Common myeloid progenitor, CD34-positive (primary cell): ENCODE measurements at regions not wholly inside any gene's neighbourhood (a gene's known extent, or its start where the extent isn't known, plus 50 kb on each side); places are given as distances from the start of the nearest gene placed in this dataset.

Experiments
- CTCF ChIA-PET: fragments of 350-600 bp; sonication (Branson Sonifier 250); formaldehyde crosslinking; loops from one replicate; lab custom pipeline; 2021; ENCODE audit warnings: antibody characterized with exemption; lab: Charles Lee
- POLR2A ChIA-PET: fragments of 350-600 bp; sonication (Branson Sonifier 250); formaldehyde crosslinking; loops from one replicate; lab custom pipeline; 2021; ENCODE audit warnings: antibody characterized with exemption; lab: Charles Lee
- DNase-seq, 3 donors: peaks; one replicate each; pipeline versions ENCODE4 v3.0.0 to v3.0.0-alpha.2; 2013
- H3K27ac ChIP-seq, 2 experiments: 1 replicate in 1 of 2; 2 replicates in 1 of 2; pipeline ENCODE4 v1.7.0; 2013; ENCODE audit warnings: inconsistent platforms in 2 of 2, low read length in 2 of 2, mild to moderate bottlenecking in 2 of 2, low read depth in 1 of 2, moderate library complexity in 1 of 2; ENCODE audit not compliant: severe bottlenecking in 2 of 2, insufficient read depth in 1 of 2, poor library complexity in 1 of 2
- H3K27me3 ChIP-seq, 5 experiments: replicated peaks in 2 of 5; 1 replicate in 3 of 5; 2 replicates in 2 of 5; pipeline versions ENCODE4 v1.6.1 to v1.7.0; 2013; ENCODE audit warnings: low read length in 4 of 5, mild to moderate bottlenecking in 2 of 5, moderate library complexity in 2 of 5, inconsistent platforms in 1 of 5; ENCODE audit not compliant: insufficient read depth in 5 of 5, control insufficient read depth in 4 of 5
- H3K36me3 ChIP-seq, 4 experiments: 1 replicate in 2 of 4; 2 replicates in 2 of 4; pipeline versions ENCODE4 v1.6.1 to v1.7.0; 2013; ENCODE audit warnings: low read length in 3 of 4, control low read depth in 1 of 4, mild to moderate bottlenecking in 1 of 4; ENCODE audit not compliant: control insufficient read depth in 4 of 4, insufficient read depth in 4 of 4
- H3K4me1 ChIP-seq, 4 experiments: 1 replicate in 3 of 4; 2 replicates in 1 of 4; pipeline versions ENCODE4 v1.6.1 to v1.7.1; 2013; ENCODE audit warnings: low read length in 3 of 4, mild to moderate bottlenecking in 3 of 4, control low read depth in 1 of 4, inconsistent platforms in 1 of 4, moderate library complexity in 1 of 4; ENCODE audit not compliant: control insufficient read depth in 4 of 4, insufficient read depth in 4 of 4; ENCODE audit errors: control extremely low read depth in 1 of 4
- H3K4me3 ChIP-seq, 7 experiments: 1 replicate in 4 of 7; 2 replicates in 3 of 7; pipeline versions ENCODE4 v1.5.1 to v1.7.0; 2013; ENCODE audit warnings: mild to moderate bottlenecking in 7 of 7, low read length in 6 of 7, moderate library complexity in 6 of 7, inconsistent platforms in 2 of 7, low read depth in 2 of 7, control low read depth in 1 of 7; ENCODE audit not compliant: insufficient read depth in 4 of 7, control insufficient read depth in 1 of 7; ENCODE audit errors: extremely low read depth in 1 of 7
- H3K9me3 ChIP-seq, 5 experiments: 1 replicate in 4 of 5; 2 replicates in 1 of 5; pipeline versions ENCODE4 v1.6.1 to v1.7.1; 2013; ENCODE audit warnings: low read length in 4 of 5, mild to moderate bottlenecking in 2 of 5, inconsistent platforms in 1 of 5, low read depth in 1 of 5, moderate library complexity in 1 of 5; ENCODE audit not compliant: control insufficient read depth in 4 of 5, insufficient read depth in 2 of 5; ENCODE audit errors: control extremely low read depth in 1 of 5
- WGBS: methylation state at CpG from one replicate; pipeline ENCODE4 v1.1.5; 2013; ENCODE audit not compliant: insufficient coverage; 5-methylcytosine and 5-hydroxymethylcytosine counted together

DNA sequence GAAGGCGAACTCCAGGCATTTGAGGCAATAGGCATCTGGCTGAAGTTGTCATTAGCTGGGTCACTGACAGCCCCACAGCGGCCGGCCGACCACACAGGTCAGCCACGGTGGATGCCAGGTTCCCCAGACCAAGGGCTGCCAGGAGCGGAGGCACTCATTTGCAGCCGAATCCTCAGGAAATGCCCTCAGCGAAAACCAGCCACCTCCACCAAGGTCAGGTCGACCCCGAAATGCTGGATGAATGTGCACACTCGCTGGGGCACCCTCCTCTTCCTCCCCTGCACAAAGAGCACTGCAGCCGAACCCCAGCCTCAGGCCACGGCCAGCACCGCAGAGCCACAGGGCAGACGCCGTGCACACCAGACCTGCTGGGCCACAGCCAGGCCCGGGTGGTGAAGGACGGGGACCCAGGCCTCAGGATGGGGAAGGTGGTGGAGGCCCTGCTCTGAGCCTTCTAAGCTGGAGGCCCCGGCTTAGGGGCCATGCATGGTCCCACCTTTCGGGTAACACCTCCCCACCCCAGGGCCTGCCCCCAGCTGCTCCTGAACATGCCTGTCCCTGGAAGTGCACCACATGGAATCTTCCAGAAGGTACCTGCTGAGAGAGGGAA is 206.0 kb downstream of the BRD1 start:
- DNase-seq: no peak
- CTCF ChIA-PET: no interaction called here
- Histone ChIP-seq H3K4me3 (no peak overlapping the region), H3K36me3 (peaks cover 0 to 35% (median 25%) of the 10 kb centered on the region in 4 experiments), H3K27ac (no peak overlapping the region), H3K9me3 (peaks cover 0 to 2% (median 0%) of the 10 kb centered on the region in 5 experiments), H3K4me1 (no peaks in the 10 kb centered on the region), H3K27me3 (no peaks in the 10 kb centered on the region)
- POLR2A ChIA-PET: no interaction called here
- WGBS: 84% methylated on average over 12 of the region's 20 CpGs

DNA sequence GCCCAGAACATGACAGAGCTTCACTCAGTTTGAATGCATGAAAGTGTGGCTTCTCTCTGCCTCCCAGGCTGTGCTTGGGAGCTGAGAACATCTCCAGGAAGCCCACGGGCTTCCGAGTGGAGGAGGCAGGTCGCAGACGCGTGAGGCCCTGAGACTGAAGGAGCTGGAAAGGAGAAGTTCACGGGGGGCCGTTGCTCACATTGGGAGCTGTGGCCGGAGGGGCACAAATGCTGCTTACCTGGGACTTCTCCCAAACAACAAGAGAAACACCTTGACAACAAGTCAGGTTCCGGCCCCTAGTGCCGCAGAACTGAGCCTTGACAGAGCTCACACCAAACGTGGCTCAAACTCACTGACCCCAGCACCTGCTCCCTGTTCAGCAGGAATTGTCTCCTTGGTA is 207.0 kb downstream of the BRD1 start:
- Histone ChIP-seq H3K9me3 (peaks cover 0 to 11% (median 3%) of the 10 kb centered on the region in 5 experiments), H3K27ac (no peak overlapping the region), H3K4me1 (no peaks in the 10 kb centered on the region), H3K27me3 (no peaks in the 10 kb centered on the region), H3K36me3 (peaks cover 0 to 40% (median 27%) of the 10 kb centered on the region in 4 experiments), H3K4me3 (no peak overlapping the region)
- no peak for DNase-seq
- ChIA-PET POLR2A (no interaction called here), CTCF (interaction anchor here (1.4 kb wide), 1 partner anchor 10 kb away, joined by 3 read pairs; no protein-coding TSS in a partner anchor)
- WGBS: 87% methylated on average over 9 of the region's 11 CpGs

DNA sequence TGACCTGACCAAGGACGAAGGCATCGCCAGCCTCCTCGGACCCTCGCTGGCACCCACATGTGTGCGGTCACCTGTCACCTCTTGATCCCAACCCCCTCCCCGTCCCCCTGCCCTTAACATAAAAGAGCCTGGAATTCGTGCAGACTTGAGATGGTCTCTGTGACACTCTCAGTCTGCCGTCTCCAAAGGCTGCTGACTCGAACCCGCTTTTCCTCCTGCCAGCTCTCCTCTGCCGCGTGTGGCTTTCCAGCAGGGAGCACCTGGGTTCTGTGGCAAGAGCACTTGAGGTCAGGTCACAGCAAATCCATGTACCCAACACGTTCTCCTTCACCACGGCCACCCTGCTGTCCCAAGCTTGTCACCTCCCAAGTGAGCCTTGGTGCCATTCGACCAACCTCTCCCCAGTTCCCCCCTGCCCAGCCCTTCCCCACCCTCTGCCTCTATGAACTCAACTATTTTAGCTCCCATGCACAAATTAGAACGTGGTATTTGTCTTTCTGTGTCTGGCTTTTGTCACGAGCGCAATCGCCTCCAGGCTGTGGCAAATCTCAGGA is 207.6 kb downstream of the BRD1 start:
- peaks cover 0 to 17% (median 8%) of the 10 kb centered on the region in 5 experiments for H3K9me3 ChIP-seq
- no peaks in the 10 kb centered on the region for H3K27me3 ChIP-seq
- H3K4me3 ChIP-seq: no peak overlapping the region
- WGBS: 97% methylated on average over 18 of the region's 19 CpGs
- POLR2A ChIA-PET: interaction anchor here (0.6 kb wide), 1 partner anchor 1128 kb away, joined by 3 read pairs; no protein-coding TSS in a partner anchor
- H3K36me3 ChIP-seq: peaks cover 0 to 45% (median 29%) of the 10 kb centered on the region in 4 experiments
- H3K4me1 ChIP-seq: no peaks in the 10 kb centered on the region
- H3K27ac ChIP-seq: no peak overlapping the region
- CTCF ChIA-PET: interaction anchor here (1.4 kb wide), 1 partner anchor 11 kb away, joined by 3 read pairs; no protein-coding TSS in a partner anchor
- DNase-seq: no peak

DNA sequence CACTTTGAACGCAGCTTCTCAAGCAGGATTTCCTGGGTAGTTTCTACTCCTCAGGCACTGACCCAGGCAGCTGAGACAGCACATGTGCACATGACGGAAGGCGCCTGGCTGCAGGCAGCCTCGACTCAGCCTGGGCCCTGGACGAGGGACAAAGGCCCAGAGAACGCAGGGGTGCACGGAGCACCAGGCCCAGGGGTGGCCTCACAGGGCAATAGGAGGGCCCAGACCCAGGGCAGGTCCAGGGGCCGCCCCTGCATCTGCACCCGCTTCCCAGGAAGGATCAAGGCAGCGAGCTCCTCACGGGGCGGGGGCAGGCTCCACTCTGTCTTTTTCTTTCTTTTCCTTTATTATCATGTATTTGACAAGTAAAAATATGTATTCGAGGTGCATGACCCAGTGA is 208.4 kb downstream of the BRD1 start:
- 95% methylated on average over 8 of the region's 13 CpGs for WGBS
- Histone ChIP-seq H3K27me3 (no peaks in the 10 kb centered on the region), H3K9me3 (peaks cover 0 to 22% (median 9%) of the 10 kb centered on the region in 5 experiments), H3K36me3 (peaks cover 0 to 48% (median 26%) of the 10 kb centered on the region in 4 experiments), H3K4me1 (no peaks in the 10 kb centered on the region), H3K4me3 (no peak overlapping the region), H3K27ac (no peak overlapping the region)
- no peak for DNase-seq
- ChIA-PET POLR2A (interaction anchor here (0.6 kb wide), 1 partner anchor 1127 kb away, joined by 3 read pairs; no protein-coding TSS in a partner anchor), CTCF (interaction anchor here (1.4 kb wide), 1 partner anchor 11 kb away, joined by 3 read pairs; no protein-coding TSS in a partner anchor)

DNA sequence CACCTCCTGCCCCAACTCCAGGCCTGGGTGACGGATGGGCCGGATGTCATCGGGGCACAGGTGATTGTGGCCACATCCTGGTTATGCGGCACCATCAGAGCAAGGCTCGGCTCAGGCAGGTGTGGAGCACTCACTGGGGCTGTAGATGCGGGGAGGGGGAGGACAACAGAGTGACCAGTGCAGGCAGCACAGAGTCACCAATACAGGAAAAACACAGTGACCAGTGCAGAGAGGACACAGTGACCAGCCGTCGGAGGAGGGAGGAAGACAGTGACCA is 209.1 kb downstream of the BRD1 start:
- H3K27me3 ChIP-seq: no peaks in the 10 kb centered on the region
- no peak for DNase-seq
- H3K27ac ChIP-seq: no peak overlapping the region
- peaks cover 0 to 50% (median 28%) of the 10 kb centered on the region in 4 experiments for H3K36me3 ChIP-seq
- ChIA-PET POLR2A (no interaction called here), CTCF (no interaction called here)
- no peaks in the 10 kb centered on the region for H3K4me1 ChIP-seq
- no peak overlapping the region for H3K4me3 ChIP-seq
- H3K9me3 ChIP-seq: peaks cover 0 to 28% (median 16%) of the 10 kb centered on the region in 5 experiments
- WGBS: 86% methylated on average over 7 of the region's 8 CpGs

DNA sequence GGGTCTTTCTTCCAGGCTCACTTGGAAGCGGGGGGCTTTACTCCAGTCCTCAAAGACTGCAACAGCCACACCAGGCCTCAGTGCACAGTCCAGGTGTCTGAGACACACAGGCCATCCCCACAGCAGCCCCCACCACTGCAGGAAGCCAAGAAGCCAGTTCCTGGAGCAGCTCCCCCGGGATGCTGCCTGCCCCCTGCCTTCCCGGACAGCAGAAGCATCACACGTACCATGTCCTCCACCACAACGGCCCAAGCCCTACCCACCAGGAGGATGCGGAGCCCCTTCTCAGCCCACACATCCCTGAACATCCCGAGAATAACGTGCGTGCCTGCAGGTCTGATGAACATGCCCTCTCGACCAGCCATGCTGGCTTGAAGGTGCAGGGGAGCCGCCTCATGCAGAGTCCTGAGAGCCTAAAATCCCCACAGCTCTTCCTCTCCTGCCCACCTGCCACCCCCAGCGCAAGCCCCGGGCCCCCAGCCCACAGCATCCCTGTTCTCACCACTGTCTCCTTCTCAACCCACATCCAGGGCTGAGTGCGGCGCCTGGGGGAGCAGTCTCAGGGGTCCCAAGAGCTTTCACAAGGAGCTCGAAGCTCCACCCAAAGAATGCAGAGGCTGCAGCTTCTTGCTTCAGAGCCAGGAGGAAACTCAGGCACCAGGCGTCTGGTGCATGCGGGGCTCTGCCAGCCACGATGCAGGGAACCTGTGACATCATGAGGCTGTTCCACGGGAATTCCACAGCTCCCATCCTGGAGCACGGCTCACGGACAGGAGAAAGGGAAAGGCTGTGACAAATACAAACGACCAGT is 209.6 kb downstream of the BRD1 start:
- WGBS: 95% methylated on average over 20 of the region's 23 CpGs
- Histone ChIP-seq H3K27me3 (no peaks in the 10 kb centered on the region), H3K4me3 (no peak overlapping the region), H3K4me1 (no peaks in the 10 kb centered on the region), H3K27ac (no peak overlapping the region), H3K9me3 (peaks cover 0 to 33% (median 17%) of the 10 kb centered on the region in 5 experiments), H3K36me3 (peaks cover 0 to 53% (median 32%) of the 10 kb centered on the region in 4 experiments)
- ChIA-PET POLR2A (no interaction called here), CTCF (no interaction called here)
- no peak for DNase-seq
